ENCODE measurements at regions not wholly inside any gene's neighbourhood (a gene's known extent, or its start where the extent isn't known, plus 50 kb on each side); places are given as distances from the start of the nearest gene placed in this dataset.

DNA sequence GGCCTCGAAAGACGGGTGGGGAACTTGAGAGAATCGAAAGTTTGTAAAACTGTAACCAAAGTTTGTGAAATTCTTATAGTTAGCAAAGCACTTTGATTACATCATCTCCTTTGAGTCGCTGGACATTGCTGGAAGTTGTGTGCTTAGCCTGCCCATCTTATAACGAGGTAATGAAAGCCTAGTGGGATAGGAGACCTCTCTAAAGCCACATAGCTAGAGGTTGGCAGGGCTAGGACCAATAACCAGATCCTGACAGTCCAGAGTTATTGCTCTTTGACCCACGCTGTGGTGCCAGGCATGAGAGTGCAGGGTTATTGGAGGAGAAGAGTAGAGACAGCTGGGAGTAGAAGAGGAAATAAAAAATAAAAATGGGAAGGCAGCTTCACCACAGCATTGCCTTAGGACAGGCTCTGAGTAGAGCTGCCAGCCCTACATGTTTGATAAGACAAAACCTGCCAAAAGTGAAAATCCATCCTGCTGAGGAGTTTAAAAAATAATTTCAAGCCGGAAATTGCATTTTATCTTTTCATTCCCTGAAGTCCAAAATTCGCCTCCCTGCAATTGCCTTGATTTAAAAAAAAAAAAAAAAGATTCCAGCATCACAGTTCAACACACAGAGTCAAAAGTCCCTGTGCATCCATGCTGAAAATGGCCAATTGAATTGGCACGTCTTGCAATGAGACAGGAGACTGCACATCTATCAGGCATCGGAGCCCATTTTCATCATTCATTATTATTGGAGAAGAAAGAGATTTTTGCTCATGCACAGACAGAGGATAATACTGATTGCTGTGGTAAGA lies 225.5 kb upstream of the POU2AF2 start:
- no peak for DNase-seq

DNA sequence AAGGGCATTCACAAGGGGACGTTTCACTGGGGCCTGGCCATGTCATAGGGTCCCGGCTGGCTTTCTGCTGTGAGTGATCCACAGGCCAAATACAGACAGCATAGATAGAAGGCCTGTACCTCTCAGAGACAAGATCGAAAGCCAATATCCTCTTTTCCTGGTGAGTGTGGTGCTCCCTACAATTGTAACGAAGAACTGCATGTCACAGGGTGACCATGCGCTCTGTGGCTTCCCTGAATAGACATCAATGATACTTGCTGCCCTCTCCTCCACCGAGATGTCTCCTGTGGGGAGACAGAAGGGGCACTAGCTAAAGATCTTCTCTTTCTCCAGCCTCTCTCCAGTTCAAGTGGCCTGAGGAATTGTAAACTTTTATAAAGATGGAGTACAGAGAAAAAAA lies 226.1 kb upstream of the POU2AF2 start:
- no peak for DNase-seq

DNA sequence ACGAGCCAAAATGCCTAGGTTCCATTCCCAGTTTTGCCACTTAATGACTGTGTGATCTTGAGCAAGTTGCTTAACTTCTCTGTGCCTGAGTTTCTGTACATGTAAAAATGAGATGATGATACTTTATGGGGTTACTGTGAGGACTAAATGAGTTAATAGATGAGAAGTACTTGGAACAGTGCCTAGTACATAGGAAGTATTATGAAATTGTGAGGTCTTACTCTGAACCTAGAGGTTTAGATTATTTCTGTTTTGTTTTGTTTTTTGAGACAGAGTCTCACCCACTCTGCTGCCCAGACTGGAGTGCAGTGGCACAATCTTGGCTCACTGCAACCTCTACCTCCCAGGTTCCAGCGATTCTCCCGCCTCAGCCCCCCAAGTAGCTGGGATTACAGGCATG lies 227.0 kb upstream of the POU2AF2 start:
- no peak for DNase-seq

GRCh38 chr11:111012491-111012890 lies 233.0 kb upstream of the POU2AF2 start:
- no peak for DNase-seq

DNA sequence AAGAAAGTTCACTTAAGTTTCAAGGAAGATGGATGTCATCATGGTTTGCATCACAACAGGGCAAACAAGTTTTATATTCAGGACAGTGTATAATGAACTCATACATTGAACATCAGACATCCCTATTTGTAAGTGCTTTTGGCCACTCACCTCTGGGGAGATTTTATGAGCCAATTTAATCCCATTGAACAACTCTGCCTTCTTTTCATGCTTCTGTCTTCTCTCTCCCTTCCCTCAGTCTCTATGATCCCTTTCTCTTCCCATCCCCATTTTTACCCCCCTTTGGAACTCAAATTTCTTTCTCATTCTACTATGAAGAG lies 234.3 kb upstream of the POU2AF2 start:
- DNase-seq: no peak

DNA sequence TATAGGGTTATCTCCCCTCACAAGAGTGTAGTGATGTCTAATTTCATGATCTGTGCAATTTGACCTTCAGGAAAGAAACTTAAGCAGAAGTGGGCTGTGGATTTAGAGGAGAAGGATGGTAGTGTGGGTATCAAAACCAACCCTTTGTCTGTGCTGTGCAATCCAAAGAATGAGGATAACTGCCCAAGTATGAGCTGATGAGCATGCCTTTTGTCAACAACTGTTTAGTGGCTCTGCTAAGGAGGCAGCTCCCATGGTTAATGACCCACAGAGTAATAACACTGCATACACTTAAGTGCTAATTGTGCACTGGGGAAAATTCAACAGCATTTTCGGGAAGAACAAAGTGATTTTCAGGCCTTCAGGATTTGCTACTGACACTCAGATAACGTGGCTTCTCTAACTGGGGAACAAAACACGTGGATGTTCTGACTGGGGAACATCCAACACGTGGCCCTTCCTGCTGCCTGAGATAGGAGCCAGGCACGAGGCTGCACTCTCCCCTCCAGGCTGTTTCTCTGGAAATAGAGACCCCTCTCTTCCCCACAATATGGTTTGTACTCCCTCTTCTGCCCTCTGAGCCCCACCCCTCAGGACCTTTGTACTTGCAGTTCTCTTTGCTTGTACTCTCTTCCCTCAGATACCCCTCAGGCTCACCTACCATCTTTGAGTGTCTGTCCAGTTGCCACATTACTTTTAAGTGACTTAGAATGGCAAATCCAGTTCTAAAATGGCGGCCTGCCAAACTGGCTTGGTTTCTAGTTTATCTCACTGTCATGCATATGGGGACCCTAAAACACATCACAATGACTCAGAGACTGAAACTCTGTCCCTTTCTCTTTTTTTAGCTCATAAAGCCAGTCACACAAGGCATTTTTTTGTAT lies 234.9 kb upstream of the POU2AF2 start:
- DNase-seq: no peak

DNA sequence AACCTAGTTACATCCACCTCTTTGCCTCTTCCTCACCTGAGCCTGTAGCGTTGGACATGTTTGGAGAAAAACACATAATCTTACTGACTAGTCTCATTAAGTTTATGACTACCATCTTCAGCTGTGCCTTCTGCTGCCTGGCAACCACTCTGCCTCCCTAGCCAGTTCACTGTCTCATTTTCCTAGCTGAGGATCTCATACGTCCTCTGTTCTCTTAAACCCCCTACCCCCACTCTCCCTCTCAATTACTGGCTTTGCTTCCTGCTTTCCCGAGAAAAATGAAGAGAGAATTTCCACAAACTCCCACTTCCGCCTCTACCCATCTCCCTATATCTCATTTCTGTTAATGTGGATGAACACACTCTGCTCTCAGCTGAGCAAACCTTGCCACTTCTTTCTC lies 239.3 kb upstream of the POU2AF2 start:
- no peak for DNase-seq

GRCh38 chr11:111001986-111002611 lies 243.4 kb upstream of the POU2AF2 start:
- no peak for DNase-seq

DNA sequence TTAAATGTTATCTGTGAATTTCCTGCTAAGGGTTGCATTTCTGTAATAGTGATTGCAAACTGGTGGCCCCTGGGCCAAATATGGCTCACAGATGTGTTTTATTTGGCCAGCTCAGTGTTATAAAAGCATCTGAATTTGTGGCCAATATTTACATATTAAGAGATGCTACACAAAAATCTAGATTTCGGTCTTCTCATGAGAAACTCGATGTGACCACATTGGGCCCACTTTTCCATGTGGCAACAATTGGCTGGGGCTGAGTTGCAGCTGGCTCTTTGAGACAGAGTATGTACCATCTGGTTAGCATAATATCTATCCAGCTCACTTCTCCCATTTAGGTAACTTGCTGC lies 244.5 kb upstream of the POU2AF2 start:
- peak; percentile 29 for DNase-seq

DNA sequence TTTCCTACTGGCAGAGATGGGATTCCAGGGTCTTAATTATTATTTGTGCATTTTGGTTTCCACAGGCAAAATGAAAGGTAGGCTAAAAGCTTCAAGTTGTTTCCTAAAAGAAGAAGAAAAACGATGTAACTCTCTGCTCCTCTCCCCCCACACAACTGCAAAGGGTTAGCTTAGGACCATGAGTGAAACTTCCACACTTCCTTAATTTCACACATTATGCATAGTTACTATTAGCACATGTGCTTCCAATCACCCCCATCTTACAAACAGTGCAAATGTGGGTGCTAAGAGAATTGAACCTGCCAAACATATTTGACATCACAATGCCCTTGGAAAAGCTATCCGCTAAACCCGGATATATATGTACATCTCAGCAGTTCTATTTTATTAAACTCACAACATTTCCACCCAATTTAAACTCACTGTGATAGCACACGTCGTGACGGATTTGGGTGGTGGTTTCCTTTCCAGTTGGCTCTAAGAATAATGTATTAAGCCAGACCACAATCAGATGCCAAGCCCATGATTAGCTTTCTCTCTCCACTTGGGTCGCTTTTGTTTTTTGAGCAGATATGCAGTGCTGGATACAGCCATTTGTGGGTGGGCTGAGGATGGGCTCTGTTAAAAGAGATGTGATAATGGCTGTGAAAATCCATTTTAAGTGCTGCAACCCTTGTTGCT lies 245.0 kb upstream of the POU2AF2 start:
- DNase-seq: no peak

DNA sequence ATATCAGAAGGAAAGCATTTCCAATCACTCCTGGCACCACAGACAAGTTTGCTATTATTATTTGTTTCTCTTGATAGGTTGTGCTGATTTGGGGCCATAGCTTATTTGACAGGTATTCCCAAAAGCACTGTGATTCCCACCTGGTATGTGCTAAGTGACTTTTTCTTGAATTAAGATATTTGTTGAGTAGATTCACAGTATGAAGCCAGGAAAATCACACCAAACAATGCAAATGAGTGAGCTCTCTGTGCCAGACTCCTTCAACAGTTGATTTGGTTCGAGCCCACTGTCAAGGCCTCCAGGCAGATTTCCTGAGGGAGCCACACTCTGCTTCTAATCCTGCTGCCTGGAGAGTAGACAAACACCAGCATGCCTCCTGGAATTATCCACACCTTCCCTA lies 253.0 kb upstream of the POU2AF2 start:
- no peak for DNase-seq

DNA sequence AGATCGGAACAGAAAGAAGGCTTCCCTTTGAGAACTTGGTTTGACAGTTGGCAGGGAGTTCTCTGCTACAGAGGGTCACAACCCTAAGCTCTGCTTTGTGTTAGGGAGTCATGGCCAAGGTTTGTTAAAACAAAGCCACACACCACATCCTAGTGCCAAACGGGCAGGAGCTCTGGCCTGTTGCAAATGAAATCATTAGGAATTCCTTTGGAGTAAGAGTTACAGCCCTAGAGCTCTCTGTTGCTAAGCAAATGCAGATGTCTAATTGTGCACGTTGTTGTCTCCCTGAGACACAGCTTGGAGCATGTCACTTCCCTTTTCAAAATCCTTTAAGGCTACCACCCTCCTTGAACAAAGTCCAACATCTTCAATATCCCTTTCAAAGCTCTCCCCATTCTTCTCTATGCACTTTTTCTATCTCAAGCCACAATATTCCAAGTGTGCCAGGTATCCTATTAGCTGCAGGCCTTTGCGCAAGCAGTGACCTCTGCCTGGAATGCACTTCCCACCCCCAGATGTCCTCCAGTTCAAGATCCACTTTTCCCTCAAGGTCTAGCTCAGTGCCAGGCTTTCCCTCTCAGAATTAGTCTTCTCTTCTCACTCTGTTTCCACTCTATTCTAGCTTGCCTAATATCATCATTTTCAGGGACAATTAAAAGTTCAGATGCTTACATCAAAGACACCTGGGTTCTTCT lies 253.7 kb upstream of the POU2AF2 start:
- no peak for DNase-seq

DNA sequence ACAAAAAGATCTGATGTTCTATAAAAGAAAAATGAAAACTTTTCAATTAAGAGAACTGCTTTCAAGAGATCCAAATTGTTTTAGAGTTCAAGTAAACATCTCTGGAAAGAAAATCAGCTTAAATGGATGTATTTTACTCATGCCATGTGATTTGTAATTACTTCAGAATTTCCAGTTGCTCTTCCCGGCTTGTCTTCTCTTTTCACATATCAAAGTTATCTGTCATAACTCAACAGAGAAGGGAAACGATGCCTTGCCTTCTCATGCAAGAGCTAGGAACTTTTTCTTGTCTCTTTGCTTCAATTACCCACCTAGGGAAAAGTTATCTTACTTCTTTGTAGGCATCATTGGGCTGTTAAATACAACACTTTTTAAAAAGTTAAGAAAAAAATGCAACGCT lies 255.2 kb upstream of the POU2AF2 start:
- no peak for DNase-seq

- DNase-seq: peak; percentile 81
Observed at GRCh38 chr11:110989428-110990133, 255.9 kb upstream of the POU2AF2 start.

DNA sequence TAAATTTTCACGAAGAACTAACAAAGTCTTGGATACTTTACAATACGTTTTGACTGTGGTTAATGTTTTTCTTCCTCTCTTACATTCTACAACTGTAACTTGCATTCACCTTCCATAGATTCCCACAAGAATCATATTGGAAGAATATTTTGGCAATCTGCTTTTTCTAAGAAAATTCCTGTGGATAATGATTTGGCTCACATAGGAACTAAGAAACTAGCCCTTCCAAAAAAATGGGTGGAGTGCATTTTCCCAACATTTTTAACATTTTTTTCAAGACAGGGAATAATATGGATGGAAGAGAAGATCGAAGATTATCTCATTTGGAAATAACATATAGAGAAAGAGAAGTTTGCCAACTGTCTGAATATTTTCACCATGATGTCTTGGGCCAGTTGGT lies 256.9 kb upstream of the POU2AF2 start:
- no peak for DNase-seq

- DNase-seq: no peak
Observed at GRCh38 chr11:110986016-110986415, 259.5 kb upstream of the POU2AF2 start.

GRCh38 chr11:110985547-110985946 lies 260.0 kb upstream of the POU2AF2 start:
- no peak for DNase-seq

- DNase-seq: no peak
Observed at GRCh38 chr11:110984693-110985092, 260.8 kb upstream of the POU2AF2 start.

GRCh38 chr11:110984147-110984546 lies 261.4 kb upstream of the POU2AF2 start:
- no peak for DNase-seq

- DNase-seq: no peak
Observed at GRCh38 chr11:110982214-110982613, 263.3 kb upstream of the POU2AF2 start.

- no peak for DNase-seq
Observed at GRCh38 chr11:110979696-110980095, 265.8 kb upstream of the POU2AF2 start.

DNA sequence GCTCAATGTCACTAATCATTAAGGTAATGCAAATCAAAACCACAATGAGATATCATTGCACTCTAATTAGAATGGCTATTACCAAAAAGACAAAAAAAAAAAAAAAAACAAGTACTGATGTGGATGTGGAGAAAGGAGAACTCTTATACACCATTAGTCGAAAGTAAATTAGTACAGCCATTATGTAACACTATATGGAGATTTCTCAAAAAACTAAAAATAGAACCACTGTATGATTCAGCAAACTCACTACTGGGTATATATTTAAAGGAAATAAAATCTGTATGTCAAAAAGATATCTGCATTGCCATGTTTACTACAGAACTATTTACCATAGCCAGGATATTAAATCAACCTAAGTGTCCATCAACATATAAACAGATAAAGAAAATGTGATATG lies 265.4 kb upstream of the ARHGAP20 start:
- DNase-seq: no peak
